ENCODE measurements at regions not wholly inside any gene's neighbourhood (a gene's known extent, or its start where the extent isn't known, plus 50 kb on each side); places are given as distances from the start of the nearest gene placed in this dataset.

DNA sequence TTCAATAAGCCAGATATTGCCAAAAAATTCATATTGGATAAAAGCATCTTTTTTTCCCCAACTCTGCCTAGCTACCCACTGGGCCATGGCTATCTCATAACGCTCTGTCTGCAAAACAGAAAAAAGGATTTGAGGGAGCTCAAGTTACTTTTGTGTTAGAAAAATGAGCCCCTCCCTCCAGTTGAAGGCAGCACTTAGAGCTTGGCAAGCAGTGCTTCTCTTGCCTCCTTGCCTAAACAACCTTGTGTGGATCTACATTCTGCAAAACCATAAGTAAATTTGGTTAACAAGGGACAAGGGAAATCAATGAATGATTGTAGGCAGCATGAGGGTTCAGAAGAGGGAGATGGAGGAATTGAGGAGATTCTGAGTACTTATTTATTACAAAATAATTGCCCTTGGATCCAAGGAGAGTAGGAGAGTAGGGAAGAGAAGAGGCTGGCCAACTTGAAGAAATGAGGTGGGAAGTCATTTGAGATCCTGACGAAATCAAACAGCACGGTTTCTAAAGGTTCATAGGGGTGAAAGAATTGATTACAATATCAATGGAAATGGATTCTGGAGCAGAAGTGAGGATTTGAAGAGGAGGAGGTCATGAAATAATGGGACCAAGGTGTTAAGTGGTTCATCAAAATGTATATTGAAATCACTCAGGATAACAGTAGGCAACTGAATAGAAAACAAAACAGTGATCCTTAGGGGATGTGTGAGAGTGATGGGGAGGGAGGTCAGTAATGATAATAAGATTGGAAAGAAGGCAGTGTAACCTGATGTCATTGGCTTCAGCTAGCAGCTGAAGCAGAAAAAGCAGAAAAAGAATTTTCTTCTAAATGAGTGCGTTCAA, 434.8 kb upstream of the IGFBP7 start:
- TF ChIP-seq CTCF (IDR thresholded peaks at IDR 0.05; ENCODE audit: insufficient read depth, low read length, poor library complexity, severe bottlenecking), result no peak
- Histone ChIP-seq H3K27me3 (replicated peaks; ENCODE audit: control insufficient read depth, insufficient read depth, low read length) (no peaks in the 10 kb centered on the region), H3K36me3 (ENCODE audit: control insufficient read depth, insufficient read depth, low read length) (no peaks in the 10 kb centered on the region), H3K4me3 (replicated peaks; ENCODE audit: low read depth, low read length) (no peak overlapping the region)
- DNase-seq (ENCODE audit: extremely low read depth, insufficient read length), result no peak

- H3K36me3 ChIP-seq (ENCODE audit: control insufficient read depth, insufficient read depth, low read length), result no peaks in the 10 kb centered on the region
- no peaks in the 10 kb centered on the region for H3K27me3 ChIP-seq (replicated peaks; ENCODE audit: control insufficient read depth, insufficient read depth, low read length)
- DNase-seq (ENCODE audit: extremely low read depth, insufficient read length), result no peak
- H3K4me3 ChIP-seq (replicated peaks; ENCODE audit: low read depth, low read length), result no peak overlapping the region
- TF ChIP-seq CTCF (IDR thresholded peaks at IDR 0.05; ENCODE audit: insufficient read depth, low read length, poor library complexity, severe bottlenecking), result no peak
These were observed 394.8 kb upstream of the IGFBP7 start for GRCh38 chr4:57504797-57505530.

DNA sequence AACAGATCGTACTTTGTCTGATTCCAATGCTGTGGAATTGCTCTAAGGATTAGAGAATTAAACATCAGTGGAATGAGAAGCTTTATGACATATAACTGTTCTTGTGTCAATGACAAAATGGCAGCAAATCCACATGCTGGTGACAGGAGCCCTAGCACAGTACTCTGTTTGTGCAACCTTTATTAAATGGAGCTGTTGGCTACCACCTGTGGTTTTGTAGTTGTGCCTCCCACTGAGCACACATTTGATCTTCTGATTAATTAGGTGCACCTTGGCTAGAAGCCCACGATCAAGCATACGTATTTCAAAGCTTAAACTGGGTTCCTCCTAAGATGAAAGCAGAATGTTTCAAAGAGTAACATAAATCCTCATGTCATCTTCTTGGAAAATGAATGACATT, 394.0 kb upstream of the IGFBP7 start:
- Histone ChIP-seq H3K4me3 (replicated peaks; ENCODE audit: low read depth, low read length) (no peak overlapping the region), H3K36me3 (ENCODE audit: control insufficient read depth, insufficient read depth, low read length) (no peaks in the 10 kb centered on the region), H3K27me3 (replicated peaks; ENCODE audit: control insufficient read depth, insufficient read depth, low read length) (no peaks in the 10 kb centered on the region)
- DNase-seq (ENCODE audit: extremely low read depth, insufficient read length), result no peak
- no peak for TF ChIP-seq CTCF (IDR thresholded peaks at IDR 0.05; ENCODE audit: insufficient read depth, low read length, poor library complexity, severe bottlenecking)

- H3K4me3 ChIP-seq (replicated peaks; ENCODE audit: low read depth, low read length), result no peak overlapping the region
- no peaks in the 10 kb centered on the region for H3K27me3 ChIP-seq (replicated peaks; ENCODE audit: control insufficient read depth, insufficient read depth, low read length)
- H3K36me3 ChIP-seq (ENCODE audit: control insufficient read depth, insufficient read depth, low read length), result no peaks in the 10 kb centered on the region
- DNase-seq (ENCODE audit: extremely low read depth, insufficient read length), result no peak
- TF ChIP-seq CTCF (IDR thresholded peaks at IDR 0.05; ENCODE audit: insufficient read depth, low read length, poor library complexity, severe bottlenecking), result no peak
These were observed 391.5 kb upstream of the IGFBP7 start for GRCh38 chr4:57501720-57502119.

- H3K4me3 ChIP-seq (replicated peaks; ENCODE audit: low read depth, low read length), result no peak overlapping the region
- no peaks in the 10 kb centered on the region for H3K36me3 ChIP-seq (ENCODE audit: control insufficient read depth, insufficient read depth, low read length)
- TF ChIP-seq CTCF (IDR thresholded peaks at IDR 0.05; ENCODE audit: insufficient read depth, low read length, poor library complexity, severe bottlenecking), result no peak
- no peaks in the 10 kb centered on the region for H3K27me3 ChIP-seq (replicated peaks; ENCODE audit: control insufficient read depth, insufficient read depth, low read length)
- no peak for DNase-seq (ENCODE audit: extremely low read depth, insufficient read length)
These were observed 389.6 kb upstream of the IGFBP7 start for GRCh38 chr4:57499786-57500185.

All from GM06990 (cell line).